MCF 10A (cell line): ENCODE measurements at regions not wholly inside any gene's neighbourhood (a gene's known extent, or its start where the extent isn't known, plus 50 kb on each side); places are given as distances from the start of the nearest gene placed in this dataset.

ENCODE experiments used
- BruUV-seq: library from RNA; stranded (reverse); fragments of 400-500 nt; replicated peaks from 2 replicates; lab custom pipeline; 2021; lab: Mats Ljungman, UMichigan
- CTCF ChIA-PET: fragments of 300-600 bp; sonication (Branson Sonifier 250); formaldehyde crosslinking; extraction: SDS; loops from one replicate; lab custom pipeline; 2021; ENCODE audit warnings: antibody characterized with exemption, inconsistent platforms; lab: Yijun Ruan, JAX
- POLR2A ChIA-PET: fragments of 300-600, 350-650 bp; sonication (Branson Sonifier 250); formaldehyde crosslinking; extraction: SDS; loops from one replicate; lab custom pipeline; 2020; ENCODE audit warnings: antibody characterized with exemption, inconsistent platforms; lab: Yijun Ruan, JAX
- DNase-seq: peaks from one replicate; pipeline ENCODE4 v3.0.0-alpha.2; 2018; ENCODE audit not compliant: unreplicated experiment
- H3K27ac Mint-ChIP-seq: one replicate; pipeline ENCODE4 v1.8.0; 2022; ENCODE audit warnings: mild to moderate bottlenecking, low read depth, mixed read lengths; ENCODE audit not compliant: unreplicated experiment
- H3K27me3 Mint-ChIP-seq: one replicate; pipeline ENCODE4 v1.8.0; 2022; ENCODE audit warnings: mixed read lengths; ENCODE audit not compliant: insufficient read depth, unreplicated experiment
- H3K36me3 Mint-ChIP-seq: one replicate; pipeline ENCODE4 v1.8.0; 2022; ENCODE audit warnings: mild to moderate bottlenecking, moderate library complexity, mixed read lengths; ENCODE audit not compliant: insufficient read depth, unreplicated experiment
- H3K4me1 Mint-ChIP-seq: one replicate; pipeline ENCODE4 v1.8.0; 2022; ENCODE audit warnings: mixed read lengths; ENCODE audit not compliant: insufficient read depth, unreplicated experiment
- H3K4me3 Mint-ChIP-seq: one replicate; pipeline ENCODE4 v1.8.0; 2022; ENCODE audit warnings: mild to moderate bottlenecking, moderate library complexity, mixed read lengths; ENCODE audit not compliant: unreplicated experiment
- H3K9me3 Mint-ChIP-seq: one replicate; pipeline ENCODE4 v1.8.0; 2022; ENCODE audit warnings: mixed read lengths; ENCODE audit not compliant: unreplicated experiment
- CTCF ChIP-seq: fragments of 200-600 bp; IDR thresholded peaks from one replicate; pipeline ENCODE4 v1.8.0; 2022; ENCODE audit warnings: antibody characterized with exemption, mild to moderate bottlenecking; ENCODE audit not compliant: unreplicated experiment
- intact Hi-C: fragments of 100-400 bp; cut with micrococcal nuclease; formaldehyde crosslinking; loops from 2 replicates; pipeline ENCODE4 v1.14.1; 2022

- ChIA-PET CTCF (interaction anchor here (0.5 kb wide), 1 partner anchor 65 kb away, joined by 3 read pairs; no protein-coding TSS in a partner anchor), POLR2A (no interaction called here)
- Mint-ChIP-seq H3K27me3 (peaks cover 50% of the 10 kb centered on the region), H3K9me3 (no peaks in the 10 kb centered on the region), H3K4me3 (no peak overlapping the region), H3K36me3 (no peaks in the 10 kb centered on the region), H3K27ac (no peak overlapping the region), H3K4me1 (no peaks in the 10 kb centered on the region)
- DNase-seq, result peak; percentile 19
- intact Hi-C loops, result no loop called here
- no TSS peak for BruUV-seq
- TF ChIP-seq CTCF, result no peak
Observed at GRCh38 chr1:63027176-63027575, 243.2 kb downstream of the ATG4C start.

- H3K27me3 Mint-ChIP-seq, result peaks cover 21% of the 10 kb centered on the region
- H3K9me3 Mint-ChIP-seq, result no peaks in the 10 kb centered on the region
- TF ChIP-seq CTCF, result no peak
- ChIA-PET POLR2A (no interaction called here), CTCF (interaction anchor here (0.8 kb wide), 1 partner anchor 9 kb away, joined by 3 read pairs; no protein-coding TSS in a partner anchor)
- BruUV-seq, result no TSS peak
- intact Hi-C loops, result no loop called here
- no peak overlapping the region for H3K27ac Mint-ChIP-seq
- H3K4me1 Mint-ChIP-seq, result no peaks in the 10 kb centered on the region
- no peak overlapping the region for H3K4me3 Mint-ChIP-seq
- no peak for DNase-seq
- no peaks in the 10 kb centered on the region for H3K36me3 Mint-ChIP-seq
Observed at GRCh38 chr1:63032171-63032570, 248.2 kb downstream of the ATG4C start.

- intact Hi-C loops, result no loop called here
- TF ChIP-seq CTCF, result no peak
- Mint-ChIP-seq H3K27me3 (peaks cover 13% of the 10 kb centered on the region), H3K9me3 (no peaks in the 10 kb centered on the region), H3K4me3 (no peak overlapping the region), H3K4me1 (no peaks in the 10 kb centered on the region), H3K27ac (no peak overlapping the region), H3K36me3 (no peaks in the 10 kb centered on the region)
- ChIA-PET CTCF (no interaction called here), POLR2A (interaction anchor here (0.7 to 0.9 kb wide), 2 partner anchors 35 to 1734 kb away, joined by 3 read pairs; no protein-coding TSS in a partner anchor)
- no TSS peak for BruUV-seq
- no peak for DNase-seq
Observed at GRCh38 chr1:63033211-63033610, 249.3 kb downstream of the ATG4C start.

GRCh38 chr1:63034256-63034655 is 250.3 kb downstream of the ATG4C start:
- DNase-seq, result no peak
- ChIA-PET CTCF (no interaction called here), POLR2A (interaction anchor here (0.6 kb wide), 1 partner anchor 488 kb away, joined by 3 read pairs; no protein-coding TSS in a partner anchor)
- Mint-ChIP-seq H3K36me3 (no peaks in the 10 kb centered on the region), H3K27ac (no peak overlapping the region), H3K4me3 (no peak overlapping the region), H3K4me1 (no peaks in the 10 kb centered on the region), H3K27me3 (peaks cover 2% of the 10 kb centered on the region), H3K9me3 (no peaks in the 10 kb centered on the region)
- intact Hi-C loops, result no loop called here
- TF ChIP-seq CTCF, result no peak
- BruUV-seq, result no TSS peak
